SK-N-SH treated with all-trans-retinoic acid at 6 μM for 48 hours (cell line): ENCODE measurements at regions not wholly inside any gene's neighbourhood (a gene's known extent, or its start where the extent isn't known, plus 50 kb on each side); places are given as distances from the start of the nearest gene placed in this dataset.

Experiments used
- ATAC-seq: fragments of 200-7000 bp; cut with Tn5 transposase; 3 replicates; pipeline ENCODE4 v1.9.1; 2020; ENCODE audit warnings: mild to moderate bottlenecking, moderate library complexity
- ARNTL ChIP-seq: fragments of 450-650 bp; formaldehyde crosslinking; IDR thresholded peaks from 2 replicates; pipeline ENCODE4 v1.5.0; 2020; ENCODE audit warnings: low read depth, mild to moderate bottlenecking, moderate library complexity, borderline replicate concordance
- BACH2 ChIP-seq: fragments of 250-450 bp; sonication (Bioruptor Pico); IDR thresholded peaks from 2 replicates; pipeline ENCODE4 v1.9.0; 2021; ENCODE audit warnings: mild to moderate bottlenecking, borderline replicate concordance
- CSDC2 ChIP-seq: fragments of 250-450 bp; sonication (Bioruptor Pico); IDR thresholded peaks from 2 replicates; pipeline ENCODE4 v1.5.0; 2020; ENCODE audit warnings: mild to moderate bottlenecking, moderate library complexity
- ESRRG ChIP-seq: fragments of 250-450 bp; sonication (Bioruptor Pico); IDR thresholded peaks from 2 replicates; pipeline ENCODE4 v1.6.1; 2021; ENCODE audit warnings: mild to moderate bottlenecking
- GLIS3 ChIP-seq: fragments of 250-450 bp; sonication (Bioruptor Pico); IDR thresholded peaks from 2 replicates; pipeline ENCODE4 v1.5.0; 2020; ENCODE audit warnings: mild to moderate bottlenecking, moderate library complexity
- ISL1 ChIP-seq: fragments of 250-450 bp; sonication (Bioruptor Pico); IDR thresholded peaks from 2 replicates; pipeline ENCODE4 v2.1.2; 2022; ENCODE audit warnings: mild to moderate bottlenecking, moderate library complexity
- OSR1 ChIP-seq: fragments of 250-450 bp; sonication (Bioruptor Pico); IDR thresholded peaks from 2 replicates; pipeline ENCODE4 v1.8.0; 2022; ENCODE audit warnings: moderate library complexity, mild to moderate bottlenecking, inconsistent platforms
- POU6F1 ChIP-seq: fragments of 250-450 bp; sonication (Bioruptor Pico); IDR thresholded peaks from 2 replicates; pipeline ENCODE4 v1.8.0; 2021; ENCODE audit warnings: low read depth, mild to moderate bottlenecking, moderate library complexity, borderline replicate concordance
- PPARA ChIP-seq: fragments of 250-450 bp; sonication (Bioruptor Pico); IDR thresholded peaks from 2 replicates; pipeline ENCODE4 v1.5.0; 2020; ENCODE audit warnings: mild to moderate bottlenecking, borderline replicate concordance
- RARB ChIP-seq: fragments of 250-450 bp; sonication (Bioruptor Pico); IDR thresholded peaks from 2 replicates; pipeline ENCODE4 v1.8.0; 2021; ENCODE audit warnings: mild to moderate bottlenecking, moderate library complexity
- SNAI2 ChIP-seq: fragments of 250-450 bp; sonication (Bioruptor Pico); IDR thresholded peaks from 2 replicates; pipeline ENCODE4 v1.5.0; 2020; ENCODE audit warnings: mild to moderate bottlenecking, moderate library complexity
- TCF4 ChIP-seq: fragments of 250-450 bp; sonication (Bioruptor Pico); IDR thresholded peaks from 2 replicates; pipeline ENCODE4 v1.8.0; 2021; ENCODE audit warnings: mild to moderate bottlenecking, moderate library complexity, borderline replicate concordance
- TOX ChIP-seq: fragments of 250-450 bp; sonication (Bioruptor Pico); IDR thresholded peaks from 2 replicates; pipeline ENCODE4 v1.8.0; 2021; ENCODE audit warnings: mild to moderate bottlenecking, moderate library complexity, borderline replicate concordance
- TSHZ2 ChIP-seq: fragments of 250-450 bp; sonication (Bioruptor Pico); IDR thresholded peaks from 2 replicates; pipeline ENCODE4 v1.5.0; 2020; ENCODE audit warnings: mild to moderate bottlenecking, moderate library complexity
- ZFP3 ChIP-seq: fragments of 250-450 bp; sonication (Bioruptor Pico); IDR thresholded peaks from 2 replicates; pipeline ENCODE4 v1.5.0; 2020; ENCODE audit warnings: mild to moderate bottlenecking, moderate library complexity
- ZFP30 ChIP-seq: fragments of 450-650 bp; formaldehyde crosslinking; IDR thresholded peaks from 2 replicates; pipeline ENCODE4 v1.5.0; 2022; ENCODE audit warnings: mild to moderate bottlenecking, moderate library complexity
- ZNF565 ChIP-seq: fragments of 450-650 bp; formaldehyde crosslinking; conservative IDR thresholded peaks from 2 replicates; pipeline ENCODE4 v1.5.0; 2020; ENCODE audit warnings: low read depth, mild to moderate bottlenecking, moderate library complexity
- ZNF70 ChIP-seq: fragments of 450-650 bp; formaldehyde crosslinking; IDR thresholded peaks from 2 replicates; pipeline ENCODE4 v1.5.0; 2020; ENCODE audit warnings: mild to moderate bottlenecking, moderate library complexity
- ZNF8 ChIP-seq: fragments of 450-650 bp; formaldehyde crosslinking; IDR thresholded peaks from 2 replicates; pipeline ENCODE4 v1.5.0; 2020; ENCODE audit warnings: mild to moderate bottlenecking, moderate library complexity
- TF ChIP-seq, protein P1 (sequence below): fragments of 250-450 bp; sonication (Bioruptor Pico); IDR thresholded peaks from 2 replicates; pipeline ENCODE4 v1.5.1; 2020; ENCODE audit warnings: low read depth, mild to moderate bottlenecking, moderate library complexity
- TF ChIP-seq, protein P2 (sequence below): fragments of 250-450 bp; sonication (Bioruptor Pico); IDR thresholded peaks from 2 replicates; pipeline ENCODE4 v1.8.0; 2020; ENCODE audit warnings: mild to moderate bottlenecking, moderate library complexity, borderline replicate concordance
- TF ChIP-seq, protein P3 (sequence below): fragments of 250-450 bp; sonication (Bioruptor Pico); IDR thresholded peaks from 2 replicates; pipeline ENCODE4 v1.5.1; 2021; ENCODE audit warnings: mild to moderate bottlenecking, moderate library complexity

GRCh38 chr21:28602546-28602945 lies 390.1 kb downstream of the LTN1 start:
- TF ChIP-seq TCF4 (CRISPR knock-in tag) = no peak
- no peak for TF ChIP-seq GLIS3 (CRISPR knock-in tag)
- TF ChIP-seq ZNF70 (CRISPR knock-in tag) = no peak
- TF ChIP-seq, protein P1, sequence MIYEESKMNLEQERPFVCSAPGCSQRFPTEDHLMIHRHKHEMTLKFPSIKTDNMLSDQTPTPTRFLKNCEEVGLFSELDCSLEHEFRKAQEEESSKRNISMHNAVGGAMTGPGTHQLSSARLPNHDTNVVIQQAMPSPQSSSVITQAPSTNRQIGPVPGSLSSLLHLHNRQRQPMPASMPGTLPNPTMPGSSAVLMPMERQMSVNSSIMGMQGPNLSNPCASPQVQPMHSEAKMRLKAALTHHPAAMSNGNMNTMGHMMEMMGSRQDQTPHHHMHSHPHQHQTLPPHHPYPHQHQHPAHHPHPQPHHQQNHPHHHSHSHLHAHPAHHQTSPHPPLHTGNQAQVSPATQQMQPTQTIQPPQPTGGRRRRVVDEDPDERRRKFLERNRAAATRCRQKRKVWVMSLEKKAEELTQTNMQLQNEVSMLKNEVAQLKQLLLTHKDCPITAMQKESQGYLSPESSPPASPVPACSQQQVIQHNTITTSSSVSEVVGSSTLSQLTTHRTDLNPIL (CRISPR knock-in tag) = no peak
- TF ChIP-seq TSHZ2 = no peak
- TF ChIP-seq ARNTL (CRISPR knock-in tag) = no peak
- TF ChIP-seq CSDC2 (CRISPR knock-in tag) = no peak
- TF ChIP-seq, protein P2, sequence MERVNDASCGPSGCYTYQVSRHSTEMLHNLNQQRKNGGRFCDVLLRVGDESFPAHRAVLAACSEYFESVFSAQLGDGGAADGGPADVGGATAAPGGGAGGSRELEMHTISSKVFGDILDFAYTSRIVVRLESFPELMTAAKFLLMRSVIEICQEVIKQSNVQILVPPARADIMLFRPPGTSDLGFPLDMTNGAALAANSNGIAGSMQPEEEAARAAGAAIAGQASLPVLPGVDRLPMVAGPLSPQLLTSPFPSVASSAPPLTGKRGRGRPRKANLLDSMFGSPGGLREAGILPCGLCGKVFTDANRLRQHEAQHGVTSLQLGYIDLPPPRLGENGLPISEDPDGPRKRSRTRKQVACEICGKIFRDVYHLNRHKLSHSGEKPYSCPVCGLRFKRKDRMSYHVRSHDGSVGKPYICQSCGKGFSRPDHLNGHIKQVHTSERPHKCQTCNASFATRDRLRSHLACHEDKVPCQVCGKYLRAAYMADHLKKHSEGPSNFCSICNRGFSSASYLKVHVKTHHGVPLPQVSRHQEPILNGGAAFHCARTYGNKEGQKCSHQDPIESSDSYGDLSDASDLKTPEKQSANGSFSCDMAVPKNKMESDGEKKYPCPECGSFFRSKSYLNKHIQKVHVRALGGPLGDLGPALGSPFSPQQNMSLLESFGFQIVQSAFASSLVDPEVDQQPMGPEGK (CRISPR knock-in tag) = no peak
- no peak for TF ChIP-seq ISL1
- no peak for TF ChIP-seq ZNF8 (CRISPR knock-in tag)
- no peak for TF ChIP-seq BACH2
- TF ChIP-seq, protein P3, sequence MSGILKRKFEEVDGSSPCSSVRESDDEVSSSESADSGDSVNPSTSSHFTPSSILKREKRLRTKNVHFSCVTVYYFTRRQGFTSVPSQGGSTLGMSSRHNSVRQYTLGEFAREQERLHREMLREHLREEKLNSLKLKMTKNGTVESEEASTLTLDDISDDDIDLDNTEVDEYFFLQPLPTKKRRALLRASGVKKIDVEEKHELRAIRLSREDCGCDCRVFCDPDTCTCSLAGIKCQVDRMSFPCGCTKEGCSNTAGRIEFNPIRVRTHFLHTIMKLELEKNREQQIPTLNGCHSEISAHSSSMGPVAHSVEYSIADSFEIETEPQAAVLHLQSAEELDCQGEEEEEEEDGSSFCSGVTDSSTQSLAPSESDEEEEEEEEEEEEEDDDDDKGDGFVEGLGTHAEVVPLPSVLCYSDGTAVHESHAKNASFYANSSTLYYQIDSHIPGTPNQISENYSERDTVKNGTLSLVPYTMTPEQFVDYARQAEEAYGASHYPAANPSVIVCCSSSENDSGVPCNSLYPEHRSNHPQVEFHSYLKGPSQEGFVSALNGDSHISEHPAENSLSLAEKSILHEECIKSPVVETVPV (CRISPR knock-in tag) = no peak
- no peak for TF ChIP-seq ZFP30 (CRISPR knock-in tag)
- TF ChIP-seq SNAI2 (CRISPR knock-in tag) = no peak
- TF ChIP-seq OSR1 = no peak
- no peak for TF ChIP-seq TOX (CRISPR knock-in tag)
- TF ChIP-seq ZFP3 (CRISPR knock-in tag) = no peak
- no peak for TF ChIP-seq RARB
- TF ChIP-seq ZNF565 (CRISPR knock-in tag) = no peak
- no peak for ATAC-seq

- no peak for ATAC-seq
- TF ChIP-seq ZFP3 (CRISPR knock-in tag) (no peak), GLIS3 (CRISPR knock-in tag) (no peak), TSHZ2 (no peak), ZNF8 (CRISPR knock-in tag) (no peak)
Measured at GRCh38 chr21:28598214-28598613, 394.5 kb downstream of the LTN1 start.

- ATAC-seq = no peak
- TF ChIP-seq TCF4 (CRISPR knock-in tag) (no peak), PPARA (CRISPR knock-in tag) (no peak), ZFP3 (CRISPR knock-in tag) (no peak), ESRRG (CRISPR knock-in tag) (no peak), ZNF8 (CRISPR knock-in tag) (no peak), POU6F1 (CRISPR knock-in tag) (no peak), ZFP30 (CRISPR knock-in tag) (no peak), ARNTL (CRISPR knock-in tag) (no peak), SNAI2 (CRISPR knock-in tag) (no peak)
- TF ChIP-seq, protein P2 (CRISPR knock-in tag) = no peak
- TF ChIP-seq, protein P3 (CRISPR knock-in tag) = no peak
Measured at GRCh38 chr21:28592205-28592865, 400.3 kb downstream of the LTN1 start.
